K562 (cell line): ENCODE measurements at regions not wholly inside any gene's neighbourhood (a gene's known extent, or its start where the extent isn't known, plus 50 kb on each side); places are given as distances from the start of the nearest gene placed in this dataset.

Source experiments
- CREB1 ChIP-seq, 2 experiments: sonication (generic) in 1 of 2; formaldehyde crosslinking in 1 of 2; IDR thresholded peaks; 2 replicates each; pipeline versions ENCODE4 v1.6.1 to v1.8.0; 2012 to 2022; ENCODE audit warnings: inconsistent platforms in 1 of 2, mild to moderate bottlenecking in 1 of 2, missing genetic modification reagents in 1 of 2, moderate library complexity in 1 of 2
- FOXK1 ChIP-seq: sonication (generic); formaldehyde crosslinking; IDR thresholded peaks from 2 replicates; pipeline ENCODE4 v1.8.0; 2022; ENCODE audit warnings: missing genetic modification reagents, mild to moderate bottlenecking, borderline replicate concordance
- KHSRP ChIP-seq: fragments of 450-650 bp; IDR thresholded peaks from 2 replicates; pipeline ENCODE4 v1.6.1; 2017
- KLF13 ChIP-seq: fragments of 450-650 bp; IDR thresholded peaks from 2 replicates; pipeline ENCODE4 v1.6.1; 2016; ENCODE audit warnings: missing genetic modification characterization, low read depth, mild to moderate bottlenecking, missing compliant biosample characterization, moderate library complexity, borderline replicate concordance
- SETDB1 ChIP-seq: IDR thresholded peaks from one replicate; pipeline ENCODE4 v1.6.1; 2012; ENCODE audit warnings: low read length, control low read depth, inconsistent platforms
- SIN3A ChIP-seq, 2 experiments: fragments of 150-350 bp in 1 of 2; IDR thresholded peaks; 2 replicates each; pipeline ENCODE4 v1.6.1; 2011 to 2016; ENCODE audit warnings: borderline replicate concordance in 2 of 2, low read depth in 2 of 2, low read length in 2 of 2, mild to moderate bottlenecking in 2 of 2, moderate library complexity in 2 of 2; ENCODE audit not compliant: control insufficient read depth in 1 of 2
- ZFP30 ChIP-seq: fragments of 250-450 bp; sonication (Bioruptor Pico); IDR thresholded peaks from 2 replicates; pipeline ENCODE4 v1.8.0; 2022; ENCODE audit warnings: moderate library complexity, mild to moderate bottlenecking, inconsistent platforms, borderline replicate concordance
- TF ChIP-seq, protein P1 (sequence below): fragments of 450-650 bp; formaldehyde crosslinking; IDR thresholded peaks from 2 replicates; pipeline ENCODE4 v1.4.0; 2022; ENCODE audit warnings: missing genetic modification characterization

DNA sequence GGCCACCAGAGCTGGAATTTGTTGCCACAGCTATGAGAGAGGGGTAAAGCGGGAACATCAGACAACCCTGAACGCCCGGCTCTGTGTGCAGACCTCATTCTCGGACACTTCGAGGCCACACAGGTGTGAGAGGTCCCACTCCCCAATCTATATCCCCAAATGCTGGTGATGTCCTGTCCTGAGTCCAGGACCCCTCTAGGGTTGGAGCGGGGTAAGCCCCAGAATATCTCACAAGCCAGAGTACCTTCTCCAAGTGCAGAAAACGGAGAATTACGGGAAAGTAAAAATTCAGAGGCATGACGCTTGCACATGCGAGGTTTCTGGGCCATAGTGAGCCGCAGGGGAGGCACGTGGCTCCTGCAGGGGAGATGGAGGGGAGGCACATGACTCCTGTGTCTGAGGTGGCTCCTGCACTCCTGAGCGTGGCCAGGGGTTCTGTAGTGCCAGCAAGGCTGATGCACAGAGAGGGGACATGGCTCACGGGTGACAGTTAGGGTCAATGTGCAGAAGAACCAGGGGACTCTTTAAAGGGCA, 248.0 kb downstream of the RBFOX3 start:
- no peak for TF ChIP-seq SETDB1
- TF ChIP-seq SIN3A (IDR thresholded peaks at IDR 0.05; ENCODE audit: borderline replicate concordance in 2 of 2, control insufficient read depth in 1 of 2, low read depth in 2 of 2, low read length in 2 of 2): no peak
- no peak for TF ChIP-seq FOXK1
- TF ChIP-seq ZFP30: no peak
- TF ChIP-seq CREB1 (IDR thresholded peaks at IDR 0.05): no peak
- no peak for TF ChIP-seq CREB1 (CRISPR knock-in tag; IDR thresholded peaks at IDR 0.05)
- TF ChIP-seq KHSRP: no peak
- TF ChIP-seq KLF13 (tag): no peak
- TF ChIP-seq, protein P1, sequence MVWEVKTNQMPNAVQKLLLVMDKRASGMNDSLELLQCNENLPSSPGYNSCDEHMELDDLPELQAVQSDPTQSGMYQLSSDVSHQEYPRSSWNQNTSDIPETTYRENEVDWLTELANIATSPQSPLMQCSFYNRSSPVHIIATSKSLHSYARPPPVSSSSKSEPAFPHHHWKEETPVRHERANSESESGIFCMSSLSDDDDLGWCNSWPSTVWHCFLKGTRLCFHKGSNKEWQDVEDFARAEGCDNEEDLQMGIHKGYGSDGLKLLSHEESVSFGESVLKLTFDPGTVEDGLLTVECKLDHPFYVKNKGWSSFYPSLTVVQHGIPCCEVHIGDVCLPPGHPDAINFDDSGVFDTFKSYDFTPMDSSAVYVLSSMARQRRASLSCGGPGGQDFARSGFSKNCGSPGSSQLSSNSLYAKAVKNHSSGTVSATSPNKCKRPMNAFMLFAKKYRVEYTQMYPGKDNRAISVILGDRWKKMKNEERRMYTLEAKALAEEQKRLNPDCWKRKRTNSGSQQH: no peak
